ENCODE measurements at regions not wholly inside any gene's neighbourhood (a gene's known extent, or its start where the extent isn't known, plus 50 kb on each side); places are given as distances from the start of the nearest gene placed in this dataset.

DNA sequence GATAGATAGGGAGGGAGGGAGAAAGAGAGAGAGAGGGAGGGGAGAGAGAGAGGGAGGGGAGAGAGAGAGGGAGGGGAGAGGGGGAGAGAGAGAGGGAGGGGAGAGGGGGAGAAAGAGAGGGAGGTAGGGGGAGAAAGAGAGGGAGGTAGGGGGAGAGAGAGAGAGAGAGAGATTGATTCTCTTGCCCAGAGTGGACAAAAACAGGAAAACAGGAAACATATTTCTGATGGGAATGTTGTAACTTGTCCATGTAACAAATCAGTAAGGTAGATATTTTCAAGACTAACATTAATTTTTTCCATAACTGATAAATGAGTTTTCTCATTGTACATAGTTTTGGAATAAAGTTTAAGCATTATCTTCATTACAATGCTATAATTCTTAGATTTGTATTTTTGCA, 811.7 kb upstream of the GRAMD2B start:
- H3K27me3 ChIP-seq (ENCODE audit: control insufficient read depth in 1 of 2, insufficient read depth in 2 of 2, low read length in 1 of 2), result no peaks in the 10 kb centered on the region
- ATAC-seq (ENCODE audit: low FRiP score) (no peak), DNase-seq (no peak)

DNA sequence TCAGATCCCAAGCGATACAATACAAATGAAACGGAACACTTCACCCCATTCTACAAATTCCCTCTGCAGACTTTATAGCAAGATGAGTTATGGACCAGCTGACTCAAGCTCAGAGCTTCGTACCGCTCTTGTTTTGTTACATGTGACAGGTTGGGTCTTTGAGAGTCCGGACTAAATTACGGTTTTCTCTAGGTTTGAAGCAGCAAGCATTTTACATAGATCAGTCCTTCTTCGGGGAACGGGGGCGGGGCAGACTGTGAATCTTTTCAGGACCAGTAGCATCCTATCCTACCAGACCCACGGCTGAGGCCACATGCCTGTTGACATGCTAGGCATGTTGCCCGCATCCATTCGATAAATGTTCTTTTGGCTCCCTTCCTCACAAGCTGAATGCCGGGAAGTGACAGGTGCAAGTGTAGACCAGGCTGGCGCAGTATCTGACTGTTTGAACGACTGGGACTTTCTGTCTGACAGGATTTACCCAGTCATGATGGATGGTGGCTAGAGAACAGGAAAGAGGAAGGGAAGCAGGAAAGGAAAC, 811.0 kb upstream of the GRAMD2B start:
- ATAC-seq (ENCODE audit: low FRiP score), result no peak
- 72 to 74% methylated on average over 15 of the region's 15 CpGs for WGBS, 2 donors
- no peak overlapping the region for H3K4me3 ChIP-seq (ENCODE audit: low read length in 2 of 2)

More for the DNA sequence above, 811.7 kb upstream of the GRAMD2B start:
- Histone ChIP-seq H3K36me3 (ENCODE audit: control insufficient read depth in 1 of 2, insufficient read depth in 2 of 2, low read length in 1 of 2) (no peaks in the 10 kb centered on the region), H3K4me3 (ENCODE audit: low read length in 2 of 2) (no peak overlapping the region), H3K4me1 (ENCODE audit: control insufficient read depth in 1 of 2, insufficient read depth in 2 of 2, low read length in 2 of 2) (peaks cover 0 to 2% of the 10 kb centered on the region in 2 donors), H3K9me3 (ENCODE audit: control insufficient read depth, low read length) (no peaks in the 10 kb centered on the region), H3K27ac (ENCODE audit: low read depth in 1 of 2, low read length in 2 of 2) (no peak overlapping the region)
- intact Hi-C loops (cut with DNase I), result no loop called here

DNA sequence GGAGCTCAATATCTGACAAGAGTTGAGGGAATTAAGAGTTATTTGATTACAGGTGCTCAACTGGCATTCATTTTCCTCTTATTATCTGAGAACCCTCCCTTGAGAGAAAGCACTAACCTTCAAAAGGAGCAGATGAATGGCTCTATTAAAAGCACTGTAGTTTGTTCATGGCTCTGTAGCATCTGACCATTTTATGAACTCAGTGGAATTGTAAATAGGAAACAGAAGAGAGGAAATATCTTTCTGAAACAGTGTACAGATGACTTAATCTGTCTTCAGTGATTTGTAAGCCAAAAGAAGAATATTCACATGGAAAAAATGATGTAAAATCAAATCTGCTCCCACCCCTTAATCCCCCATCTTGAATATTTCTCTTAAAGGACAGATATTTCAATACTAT, 810.4 kb upstream of the GRAMD2B start:
- ATAC-seq (ENCODE audit: low FRiP score) (no peak), DNase-seq (no peak)
- H3K4me1 ChIP-seq (ENCODE audit: control insufficient read depth in 1 of 2, insufficient read depth in 2 of 2, low read length in 2 of 2), result no peaks in the 10 kb centered on the region
- intact Hi-C loops (cut with DNase I), result no loop called here
- no peaks in the 10 kb centered on the region for H3K36me3 ChIP-seq (ENCODE audit: control insufficient read depth in 1 of 2, insufficient read depth in 2 of 2, low read length in 1 of 2)
- no peaks in the 10 kb centered on the region for H3K27me3 ChIP-seq (ENCODE audit: control insufficient read depth in 1 of 2, insufficient read depth in 2 of 2, low read length in 1 of 2)
- no peak overlapping the region for H3K4me3 ChIP-seq (ENCODE audit: low read length in 2 of 2)
- H3K27ac ChIP-seq (ENCODE audit: low read depth in 1 of 2, low read length in 2 of 2), result no peak overlapping the region
- H3K9me3 ChIP-seq (ENCODE audit: control insufficient read depth, low read length), result no peaks in the 10 kb centered on the region

More for the DNA sequence above, 811.0 kb upstream of the GRAMD2B start:
- Histone ChIP-seq H3K27ac (ENCODE audit: low read depth in 1 of 2, low read length in 2 of 2) (no peak overlapping the region), H3K9me3 (ENCODE audit: control insufficient read depth, low read length) (no peaks in the 10 kb centered on the region), H3K36me3 (ENCODE audit: control insufficient read depth in 1 of 2, insufficient read depth in 2 of 2, low read length in 1 of 2) (no peaks in the 10 kb centered on the region), H3K4me1 (ENCODE audit: control insufficient read depth in 1 of 2, insufficient read depth in 2 of 2, low read length in 2 of 2) (no peaks in the 10 kb centered on the region), H3K27me3 (ENCODE audit: control insufficient read depth in 1 of 2, insufficient read depth in 2 of 2, low read length in 1 of 2) (no peaks in the 10 kb centered on the region)
- intact Hi-C loops (cut with DNase I), result no loop called here
- no peak for DNase-seq

DNA sequence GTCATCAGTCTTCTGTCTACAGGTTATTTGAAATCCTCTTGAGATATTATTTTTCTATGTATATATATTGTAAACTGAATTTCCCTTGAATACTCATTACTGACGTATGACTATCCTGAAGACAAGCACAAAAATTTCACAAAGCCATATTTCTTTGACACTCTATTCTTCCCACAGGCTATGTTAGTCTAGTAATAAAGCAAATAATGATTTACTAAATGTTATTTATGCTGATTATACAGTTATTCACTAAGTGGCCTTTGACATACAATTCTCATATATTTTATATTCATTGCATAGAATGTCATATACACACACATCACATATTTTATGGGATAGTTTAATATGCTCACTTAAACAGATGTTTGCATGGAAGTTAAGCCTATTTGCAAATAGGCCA, 793.0 kb upstream of the GRAMD2B start:
- no peaks in the 10 kb centered on the region for H3K9me3 ChIP-seq (ENCODE audit: control insufficient read depth, low read length)
- ATAC-seq (ENCODE audit: low FRiP score) (no peak), DNase-seq (no peak)
- H3K4me3 ChIP-seq (ENCODE audit: low read length in 2 of 2), result no peak overlapping the region
- intact Hi-C loops (cut with DNase I), result no loop called here
- no peak overlapping the region for H3K27ac ChIP-seq (ENCODE audit: low read depth in 1 of 2, low read length in 2 of 2)
- 89 to 94% methylated on average over 1 of the region's 1 CpG for WGBS, 2 donors
- H3K27me3 ChIP-seq (ENCODE audit: control insufficient read depth in 1 of 2, insufficient read depth in 2 of 2, low read length in 1 of 2), result no peaks in the 10 kb centered on the region
- no peaks in the 10 kb centered on the region for H3K4me1 ChIP-seq (ENCODE audit: control insufficient read depth in 1 of 2, insufficient read depth in 2 of 2, low read length in 2 of 2)
- no peaks in the 10 kb centered on the region for H3K36me3 ChIP-seq (ENCODE audit: control insufficient read depth in 1 of 2, insufficient read depth in 2 of 2, low read length in 1 of 2)

DNA sequence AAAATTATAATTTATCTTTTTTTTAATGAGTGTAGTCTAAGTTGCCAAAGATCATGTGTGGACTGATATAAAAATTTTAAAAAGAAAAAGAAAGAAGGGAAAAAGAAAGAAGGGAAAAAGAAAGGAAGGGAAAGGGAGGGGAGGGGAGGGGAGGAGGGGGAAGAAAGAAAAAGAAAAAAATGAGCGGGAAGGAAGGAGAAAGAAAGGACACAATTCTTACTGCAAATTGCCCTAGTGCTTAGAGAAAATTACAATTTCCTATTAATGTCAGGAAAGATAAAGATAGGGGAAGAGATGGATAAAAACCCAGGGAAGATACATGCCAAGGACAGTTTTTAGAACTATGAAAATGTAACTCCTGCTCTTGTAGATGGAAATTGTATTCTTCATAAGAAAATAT, 789.7 kb upstream of the GRAMD2B start:
- 89 to 91% methylated on average over 1 of the region's 1 CpG for WGBS, 2 donors
- intact Hi-C loops (cut with DNase I), result no loop called here
- no peaks in the 10 kb centered on the region for H3K4me1 ChIP-seq (ENCODE audit: control insufficient read depth in 1 of 2, insufficient read depth in 2 of 2, low read length in 2 of 2)
- H3K9me3 ChIP-seq (ENCODE audit: control insufficient read depth, low read length), result no peaks in the 10 kb centered on the region
- H3K4me3 ChIP-seq (ENCODE audit: low read length in 2 of 2), result no peak overlapping the region
- ATAC-seq (ENCODE audit: low FRiP score) (no peak), DNase-seq (no peak)
- no peak overlapping the region for H3K27ac ChIP-seq (ENCODE audit: low read depth in 1 of 2, low read length in 2 of 2)
- no peaks in the 10 kb centered on the region for H3K27me3 ChIP-seq (ENCODE audit: control insufficient read depth in 1 of 2, insufficient read depth in 2 of 2, low read length in 1 of 2)
- no peaks in the 10 kb centered on the region for H3K36me3 ChIP-seq (ENCODE audit: control insufficient read depth in 1 of 2, insufficient read depth in 2 of 2, low read length in 1 of 2)

- WGBS, 2 donors, result 97 to 99% methylated on average over 1 of the region's 1 CpG
- intact Hi-C loops (cut with DNase I), result no loop called here
Measured at GRCh38 chr5:125634216-125634835, 788.9 kb upstream of the GRAMD2B start.

GRCh38 chr5:125639858-125640257, 783.4 kb upstream of the GRAMD2B start:
- ATAC-seq (ENCODE audit: low FRiP score), result no peak
- Histone ChIP-seq H3K27ac (ENCODE audit: low read depth in 1 of 2, low read length in 2 of 2) (no peak overlapping the region), H3K4me3 (ENCODE audit: low read length in 2 of 2) (no peak overlapping the region), H3K27me3 (ENCODE audit: control insufficient read depth in 1 of 2, insufficient read depth in 2 of 2, low read length in 1 of 2) (no peaks in the 10 kb centered on the region), H3K36me3 (ENCODE audit: control insufficient read depth in 1 of 2, insufficient read depth in 2 of 2, low read length in 1 of 2) (no peaks in the 10 kb centered on the region), H3K4me1 (ENCODE audit: control insufficient read depth in 1 of 2, insufficient read depth in 2 of 2, low read length in 2 of 2) (no peaks in the 10 kb centered on the region), H3K9me3 (ENCODE audit: control insufficient read depth, low read length) (peaks cover 6% of the 10 kb centered on the region)
- no peak for DNase-seq
- 78 to 93% methylated on average over 2 of the region's 2 CpGs for WGBS, 2 donors
- intact Hi-C loops (cut with DNase I), result no loop called here

More at GRCh38 chr5:125634216-125634835, 788.9 kb upstream of the GRAMD2B start:
- Histone ChIP-seq H3K27me3 (ENCODE audit: control insufficient read depth in 1 of 2, insufficient read depth in 2 of 2, low read length in 1 of 2) (no peaks in the 10 kb centered on the region), H3K4me1 (ENCODE audit: control insufficient read depth in 1 of 2, insufficient read depth in 2 of 2, low read length in 2 of 2) (no peaks in the 10 kb centered on the region), H3K27ac (ENCODE audit: low read depth in 1 of 2, low read length in 2 of 2) (no peak overlapping the region), H3K4me3 (ENCODE audit: low read length in 2 of 2) (no peak overlapping the region), H3K36me3 (ENCODE audit: control insufficient read depth in 1 of 2, insufficient read depth in 2 of 2, low read length in 1 of 2) (no peaks in the 10 kb centered on the region), H3K9me3 (ENCODE audit: control insufficient read depth, low read length) (no peaks in the 10 kb centered on the region)
- DNase-seq (no peak), ATAC-seq (ENCODE audit: low FRiP score) (no peak)

DNA sequence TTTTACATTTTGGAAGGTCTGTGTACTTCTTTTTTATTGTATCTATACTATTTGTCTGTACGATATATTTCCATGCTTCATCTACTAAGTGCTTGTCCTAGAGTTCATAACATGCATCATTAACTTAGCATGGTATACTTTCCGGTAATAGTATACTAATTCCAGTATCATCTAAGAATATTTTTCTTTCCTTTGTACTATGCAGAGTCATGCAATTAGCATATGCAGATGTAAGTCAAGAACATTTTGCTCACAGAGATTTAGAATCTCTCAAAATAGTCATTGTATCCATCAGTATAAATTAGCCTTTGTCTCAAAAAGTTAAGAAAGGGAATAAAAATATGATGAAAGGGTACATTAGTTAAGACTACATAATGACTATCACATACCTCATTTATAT, 770.4 kb upstream of the GRAMD2B start:
- no peak for DNase-seq
- no peak for ATAC-seq (ENCODE audit: low FRiP score)
- intact Hi-C loops (cut with DNase I), result no loop called here
- H3K27me3 ChIP-seq (ENCODE audit: control insufficient read depth in 1 of 2, insufficient read depth in 2 of 2, low read length in 1 of 2), result no peaks in the 10 kb centered on the region
- H3K4me3 ChIP-seq (ENCODE audit: low read length in 2 of 2), result no peak overlapping the region
- no peaks in the 10 kb centered on the region for H3K4me1 ChIP-seq (ENCODE audit: control insufficient read depth in 1 of 2, insufficient read depth in 2 of 2, low read length in 2 of 2)
- no peak overlapping the region for H3K27ac ChIP-seq (ENCODE audit: low read depth in 1 of 2, low read length in 2 of 2)
- no peaks in the 10 kb centered on the region for H3K36me3 ChIP-seq (ENCODE audit: control insufficient read depth in 1 of 2, insufficient read depth in 2 of 2, low read length in 1 of 2)
- no peaks in the 10 kb centered on the region for H3K9me3 ChIP-seq (ENCODE audit: control insufficient read depth, low read length)
- WGBS, 2 donors, result 95% methylated on average over 2 of the region's 2 CpGs

- no peak for DNase-seq
Measured at GRCh38 chr5:125654392-125654791, 768.8 kb upstream of the GRAMD2B start.

More at GRCh38 chr5:125654392-125654791, 768.8 kb upstream of the GRAMD2B start:
- Histone ChIP-seq H3K36me3 (ENCODE audit: control insufficient read depth in 1 of 2, insufficient read depth in 2 of 2, low read length in 1 of 2) (no peaks in the 10 kb centered on the region), H3K27me3 (ENCODE audit: control insufficient read depth in 1 of 2, insufficient read depth in 2 of 2, low read length in 1 of 2) (no peaks in the 10 kb centered on the region), H3K4me3 (ENCODE audit: low read length in 2 of 2) (no peak overlapping the region), H3K27ac (ENCODE audit: low read depth in 1 of 2, low read length in 2 of 2) (no peak overlapping the region), H3K4me1 (ENCODE audit: control insufficient read depth in 1 of 2, insufficient read depth in 2 of 2, low read length in 2 of 2) (no peaks in the 10 kb centered on the region), H3K9me3 (ENCODE audit: control insufficient read depth, low read length) (no peaks in the 10 kb centered on the region)
- intact Hi-C loops (cut with DNase I), result no loop called here
- ATAC-seq (ENCODE audit: low FRiP score), result no peak
